ENCODE measurements at regions not wholly inside any gene's neighbourhood (a gene's known extent, or its start where the extent isn't known, plus 50 kb on each side); places are given as distances from the start of the nearest gene placed in this dataset.

DNA sequence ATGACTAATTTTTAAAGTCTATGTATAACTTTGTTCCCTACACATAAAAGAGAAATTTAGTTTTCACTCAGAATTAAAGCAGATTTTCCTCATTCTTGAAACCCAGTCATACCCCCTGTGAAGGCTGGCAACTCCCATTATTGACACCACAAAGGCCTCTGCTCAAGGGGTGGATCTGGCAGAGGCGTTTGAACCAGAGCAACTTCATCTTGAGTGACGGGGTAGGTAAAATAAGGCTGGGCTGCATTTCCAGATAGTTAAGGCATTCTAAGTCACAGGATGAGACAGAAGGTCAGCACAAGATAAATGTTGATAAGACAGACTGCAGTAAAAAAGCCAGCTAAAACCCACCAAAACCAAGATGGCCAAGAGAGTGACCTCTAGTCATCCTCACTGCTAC, 177.2 kb upstream of the OR13F1 start:
- Histone ChIP-seq H3K9ac (replicated peaks; ENCODE audit: extremely low read depth, insufficient read depth, low read length) (no peak overlapping the region), H3K4me3 (replicated peaks in 1 of 3; ENCODE audit: insufficient read depth in 1 of 3, low read depth in 1 of 3, low read length in 3 of 3) (no peak overlapping the region), H3K9me1 (replicated peaks; ENCODE audit: control insufficient read depth, extremely low read depth, insufficient read depth, low read length) (no peaks in the 10 kb centered on the region), H3K4me1 (ENCODE audit: control insufficient read depth, extremely low read depth, insufficient read depth, low read length) (no peaks in the 10 kb centered on the region), H2AFZ (ENCODE audit: low read depth, low read length) (no peak overlapping the region), H3K27me3 (ENCODE audit: control insufficient read depth in 2 of 2, insufficient read depth in 2 of 2, low read length in 2 of 2) (no peaks in the 10 kb centered on the region), H4K20me1 (replicated peaks; ENCODE audit: control insufficient read depth, extremely low read depth, insufficient read depth, low read length) (no peaks in the 10 kb centered on the region), H3K9me3 (replicated peaks; ENCODE audit: control insufficient read depth, insufficient read depth, low read length) (no peaks in the 10 kb centered on the region), H3K4me2 (ENCODE audit: insufficient read depth, low read length) (no peak overlapping the region), H3K27ac (ENCODE audit: insufficient read depth, low read depth, low read length) (no peak overlapping the region), H3K79me2 (ENCODE audit: control insufficient read depth, insufficient read depth, low read length) (no peaks in the 10 kb centered on the region), H3K36me3 (ENCODE audit: control insufficient read depth in 2 of 2, extremely low read depth in 1 of 2, insufficient read depth in 2 of 2, low read length in 2 of 2) (no peaks in the 10 kb centered on the region)
- POLR2A ChIA-PET: no interaction called here
- DNase-seq (ENCODE audit: low read depth, low spot score): no peak
- no TSS peak for BruUV-seq (replicated peaks)
- no peak for TF ChIP-seq EZH2 (IDR thresholded peaks at IDR 0.05; ENCODE audit: borderline replicate concordance, low read depth, low read length, severe bottlenecking)
- TF ChIP-seq, protein P1, sequence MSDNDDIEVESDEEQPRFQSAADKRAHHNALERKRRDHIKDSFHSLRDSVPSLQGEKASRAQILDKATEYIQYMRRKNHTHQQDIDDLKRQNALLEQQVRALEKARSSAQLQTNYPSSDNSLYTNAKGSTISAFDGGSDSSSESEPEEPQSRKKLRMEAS (IDR thresholded peaks at IDR 0.05; ENCODE audit: insufficient read depth, insufficient read length): no peak
- no peak for TF ChIP-seq POLR2A (IDR thresholded peaks at IDR 0.05; ENCODE audit: low read depth, low read length)
- TF ChIP-seq, protein P2, sequence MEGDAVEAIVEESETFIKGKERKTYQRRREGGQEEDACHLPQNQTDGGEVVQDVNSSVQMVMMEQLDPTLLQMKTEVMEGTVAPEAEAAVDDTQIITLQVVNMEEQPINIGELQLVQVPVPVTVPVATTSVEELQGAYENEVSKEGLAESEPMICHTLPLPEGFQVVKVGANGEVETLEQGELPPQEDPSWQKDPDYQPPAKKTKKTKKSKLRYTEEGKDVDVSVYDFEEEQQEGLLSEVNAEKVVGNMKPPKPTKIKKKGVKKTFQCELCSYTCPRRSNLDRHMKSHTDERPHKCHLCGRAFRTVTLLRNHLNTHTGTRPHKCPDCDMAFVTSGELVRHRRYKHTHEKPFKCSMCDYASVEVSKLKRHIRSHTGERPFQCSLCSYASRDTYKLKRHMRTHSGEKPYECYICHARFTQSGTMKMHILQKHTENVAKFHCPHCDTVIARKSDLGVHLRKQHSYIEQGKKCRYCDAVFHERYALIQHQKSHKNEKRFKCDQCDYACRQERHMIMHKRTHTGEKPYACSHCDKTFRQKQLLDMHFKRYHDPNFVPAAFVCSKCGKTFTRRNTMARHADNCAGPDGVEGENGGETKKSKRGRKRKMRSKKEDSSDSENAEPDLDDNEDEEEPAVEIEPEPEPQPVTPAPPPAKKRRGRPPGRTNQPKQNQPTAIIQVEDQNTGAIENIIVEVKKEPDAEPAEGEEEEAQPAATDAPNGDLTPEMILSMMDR (IDR thresholded peaks at IDR 0.05; ENCODE audit: extremely low read depth in 1 of 2, insufficient read depth in 1 of 2, low read depth in 1 of 2, low read length in 2 of 2): no peak
- no peak for TF ChIP-seq JUN (IDR thresholded peaks at IDR 0.05; ENCODE audit: borderline replicate concordance, insufficient read depth, insufficient read length, low read depth)
- no peak for TF ChIP-seq FOS (IDR thresholded peaks at IDR 0.05; ENCODE audit: borderline replicate concordance, insufficient read depth, low read length)
- CTCF ChIA-PET: no interaction called here
- dilution Hi-C loops (cut with MboI; ENCODE audit: extremely low pct_ligation_motif_present, low sequenced_read_pairs) (no loop called here), intact Hi-C loops (cut with micrococcal nuclease) (no loop called here)
- no peak for FAIRE-seq

DNA sequence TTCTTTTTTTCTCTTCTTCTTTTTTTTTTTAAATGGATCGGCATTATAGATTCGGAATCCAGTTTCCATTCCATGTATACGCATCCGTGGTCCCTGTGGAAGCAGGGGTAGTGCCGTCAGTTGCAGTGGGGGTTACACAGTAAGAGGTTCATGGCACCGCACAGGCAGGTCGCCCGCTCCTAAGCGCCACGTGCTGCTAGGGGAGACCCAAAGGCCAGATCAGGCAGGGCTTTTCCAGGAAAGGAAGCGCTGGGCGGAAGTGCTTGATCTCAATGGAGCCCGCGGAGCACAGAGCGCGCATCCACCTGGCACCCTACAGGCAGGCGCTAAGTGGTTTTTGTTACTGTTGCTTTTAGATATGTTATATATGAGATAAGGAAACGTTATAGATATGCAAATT, 174.8 kb upstream of the OR13F1 start:
- Histone ChIP-seq H2AFZ (ENCODE audit: low read depth, low read length) (no peak overlapping the region), H3K9me1 (replicated peaks; ENCODE audit: control insufficient read depth, extremely low read depth, insufficient read depth, low read length) (no peaks in the 10 kb centered on the region), H4K20me1 (replicated peaks; ENCODE audit: control insufficient read depth, extremely low read depth, insufficient read depth, low read length) (no peaks in the 10 kb centered on the region), H3K9me3 (replicated peaks; ENCODE audit: control insufficient read depth, insufficient read depth, low read length) (no peaks in the 10 kb centered on the region), H3K27ac (ENCODE audit: insufficient read depth, low read depth, low read length) (no peak overlapping the region), H3K4me2 (ENCODE audit: insufficient read depth, low read length) (no peak overlapping the region), H3K9ac (replicated peaks; ENCODE audit: extremely low read depth, insufficient read depth, low read length) (no peak overlapping the region), H3K79me2 (ENCODE audit: control insufficient read depth, insufficient read depth, low read length) (no peaks in the 10 kb centered on the region), H3K4me1 (ENCODE audit: control insufficient read depth, extremely low read depth, insufficient read depth, low read length) (no peaks in the 10 kb centered on the region), H3K36me3 (ENCODE audit: control insufficient read depth in 2 of 2, extremely low read depth in 1 of 2, insufficient read depth in 2 of 2, low read length in 2 of 2) (no peaks in the 10 kb centered on the region), H3K4me3 (replicated peaks in 1 of 3; ENCODE audit: insufficient read depth in 1 of 3, low read depth in 1 of 3, low read length in 3 of 3) (no peak overlapping the region), H3K27me3 (ENCODE audit: control insufficient read depth in 2 of 2, insufficient read depth in 2 of 2, low read length in 2 of 2) (no peaks in the 10 kb centered on the region)
- no peak for FAIRE-seq
- dilution Hi-C loops (cut with MboI; ENCODE audit: extremely low pct_ligation_motif_present, low sequenced_read_pairs) (no loop called here), intact Hi-C loops (cut with micrococcal nuclease) (no loop called here)
- CTCF ChIA-PET: no interaction called here
- no peak for DNase-seq (ENCODE audit: low read depth, low spot score)
- POLR2A ChIA-PET: no interaction called here
- TF ChIP-seq EZH2 (IDR thresholded peaks at IDR 0.05; ENCODE audit: borderline replicate concordance, low read depth, low read length, severe bottlenecking): no peak
- TF ChIP-seq POLR2AphosphoS5 (IDR thresholded peaks at IDR 0.05; ENCODE audit: insufficient read depth, low read depth, low read length): no peak
- no peak for TF ChIP-seq GATA2 (IDR thresholded peaks at IDR 0.05; ENCODE audit: insufficient read depth, insufficient read length, low read depth, low read length)
- TF ChIP-seq, protein P2 (IDR thresholded peaks at IDR 0.05; ENCODE audit: extremely low read depth in 1 of 2, insufficient read depth in 1 of 2, low read depth in 1 of 2, low read length in 2 of 2): no peak
- TF ChIP-seq, protein P1 (IDR thresholded peaks at IDR 0.05; ENCODE audit: insufficient read depth, insufficient read length): no peak
- no peak for TF ChIP-seq JUN (IDR thresholded peaks at IDR 0.05; ENCODE audit: borderline replicate concordance, insufficient read depth, insufficient read length, low read depth)
- TF ChIP-seq POLR2A (IDR thresholded peaks at IDR 0.05; ENCODE audit: low read depth, low read length): no peak
- TF ChIP-seq MYC (IDR thresholded peaks at IDR 0.05; ENCODE audit: low read depth, low read length): no peak
- no peak for TF ChIP-seq FOS (IDR thresholded peaks at IDR 0.05; ENCODE audit: borderline replicate concordance, insufficient read depth, low read length)
- no TSS peak for BruUV-seq (replicated peaks)

Data from endothelial cell of umbilical vein (primary cell).